NCI-H1092 treated with DMSO at 0.1 percent for 48 hours (cell line): ENCODE measurements at regions not wholly inside any gene's neighbourhood (a gene's known extent, or its start where the extent isn't known, plus 50 kb on each side); places are given as distances from the start of the nearest gene placed in this dataset.
"Not testable (repeated sequence)": the region's sequence is repeated elsewhere in the genome, so short reads cannot be mapped to it uniquely, and the experiment has no call there.

Experiments
- DNase-seq: peaks from one replicate; lab custom pipeline; 2025; lab: John Stamatoyannopoulos, UW

DNA sequence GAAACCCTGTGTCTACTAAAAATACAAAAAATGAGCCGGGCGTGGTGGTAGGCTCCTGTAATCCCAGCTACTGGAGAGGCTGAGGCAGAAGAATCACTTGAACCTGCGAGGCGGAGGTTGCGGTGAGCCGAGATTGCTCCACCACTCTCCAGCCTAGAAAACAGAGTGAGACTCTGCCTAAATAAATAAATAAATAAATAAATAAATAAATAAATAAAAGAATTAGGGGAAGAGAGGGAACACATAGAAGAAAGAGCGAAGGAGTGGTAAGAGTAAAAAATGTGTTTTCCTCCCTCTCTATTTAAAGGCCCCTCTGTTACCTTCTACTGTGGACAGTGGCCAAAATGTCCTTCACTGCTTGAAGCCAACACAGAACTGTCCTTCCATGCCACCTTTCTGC, 103.9 kb upstream of the SOX21 start:
- DNase-seq, result no peak

DNA sequence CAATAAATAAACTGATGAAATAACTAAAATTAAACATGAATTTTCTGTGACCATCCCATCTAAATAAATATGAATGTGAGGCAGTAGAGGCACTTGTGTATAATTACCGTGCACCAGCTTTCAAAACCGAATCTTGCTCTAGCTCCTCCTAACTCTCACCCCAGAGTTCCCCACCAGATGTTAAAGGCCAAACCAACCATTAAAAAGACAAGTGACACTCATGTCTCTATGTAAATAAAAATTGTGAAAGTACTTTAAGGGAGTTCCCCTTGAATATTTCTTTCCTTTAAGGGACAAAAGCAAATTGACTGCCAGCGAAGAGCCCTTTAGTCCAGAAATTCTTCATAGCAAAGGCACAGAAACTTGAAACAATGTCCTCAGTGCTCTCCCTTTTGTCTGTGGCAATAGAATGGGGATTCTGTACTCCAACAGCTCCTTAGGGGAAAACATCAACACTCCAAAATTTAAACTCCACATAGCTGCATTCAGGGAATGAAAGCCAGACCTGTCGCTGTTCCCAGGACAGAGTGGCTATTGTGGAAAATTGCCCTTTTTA, 101.7 kb upstream of the SOX21 start:
- DNase-seq, result no peak

DNA sequence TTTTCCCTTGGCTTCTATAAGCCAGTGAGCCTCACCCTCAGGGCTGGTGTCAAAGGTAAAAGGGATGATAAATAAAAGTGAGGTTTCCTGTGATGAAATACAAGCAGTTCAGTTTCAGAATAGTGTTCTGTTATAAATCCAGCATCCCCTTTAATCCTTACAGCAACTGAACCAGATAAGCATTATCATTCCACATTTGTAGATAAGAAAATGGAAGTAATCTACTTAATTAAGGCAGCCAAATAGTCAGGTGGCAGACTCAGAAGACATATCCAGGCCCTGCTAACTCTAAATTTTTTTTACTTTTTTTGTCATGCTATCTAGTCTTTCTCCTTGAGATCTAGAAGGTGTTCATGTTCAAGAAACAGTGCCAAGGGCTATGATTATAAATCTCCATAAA, 99.4 kb upstream of the SOX21 start:
- no peak for DNase-seq

DNA sequence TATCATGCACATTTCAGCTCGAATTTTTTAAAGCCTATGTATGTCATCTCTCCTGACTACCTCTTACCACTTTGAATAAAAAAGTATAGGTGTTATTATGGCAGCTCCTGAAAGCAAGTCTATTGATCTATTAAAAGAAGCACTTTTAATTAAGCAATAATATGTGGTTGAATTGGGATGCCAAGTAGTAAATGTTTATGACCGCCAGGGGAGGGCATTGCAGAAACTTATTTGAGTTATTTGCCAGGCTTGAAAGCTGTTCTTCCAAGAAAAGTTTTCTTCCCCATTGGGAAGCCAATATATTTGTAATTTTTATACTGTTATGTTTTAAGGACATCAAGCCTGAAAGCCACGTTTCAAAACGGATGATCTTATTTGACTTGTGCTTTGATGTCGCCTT, 88.1 kb upstream of the SOX21 start:
- DNase-seq, result no peak

DNA sequence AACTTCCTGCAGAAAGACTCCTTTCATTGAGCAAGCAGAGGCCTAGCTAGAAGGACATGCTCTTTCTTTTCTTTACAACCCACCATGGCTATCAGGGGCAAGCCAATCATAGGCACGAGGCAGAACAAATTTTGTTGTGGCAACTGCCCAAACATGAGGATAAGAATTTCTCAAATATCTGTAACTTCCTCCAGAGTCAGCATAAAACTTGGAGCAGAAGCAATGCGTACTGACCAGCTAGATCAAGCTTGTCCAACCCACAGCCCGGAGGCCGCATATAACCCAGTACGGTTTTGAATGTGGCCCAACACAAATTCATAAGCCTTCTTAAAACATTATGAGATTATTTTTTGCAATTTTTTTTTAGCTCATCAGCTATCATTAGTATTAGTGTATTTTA, 87.0 kb upstream of the SOX21 start:
- DNase-seq, result no peak

DNA sequence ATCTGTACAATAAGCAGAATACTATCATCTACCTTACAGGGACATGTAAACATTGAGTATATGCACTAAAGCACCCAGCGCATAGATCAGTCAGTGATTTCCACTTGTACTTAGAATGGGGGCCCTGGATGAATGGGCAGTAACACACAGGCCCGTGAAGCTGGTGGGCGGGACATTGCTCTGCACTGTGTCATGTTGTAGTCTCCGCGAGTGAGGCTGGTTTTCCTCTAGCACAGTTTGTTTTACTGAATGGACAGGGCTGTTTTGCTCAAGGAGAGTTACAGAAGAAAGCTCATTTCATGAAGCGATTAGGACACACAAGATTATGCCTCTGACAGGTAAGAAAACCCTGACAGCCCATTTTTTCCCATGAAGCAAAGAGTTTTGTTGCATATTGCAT, 86.4 kb upstream of the SOX21 start:
- DNase-seq, result no peak

DNA sequence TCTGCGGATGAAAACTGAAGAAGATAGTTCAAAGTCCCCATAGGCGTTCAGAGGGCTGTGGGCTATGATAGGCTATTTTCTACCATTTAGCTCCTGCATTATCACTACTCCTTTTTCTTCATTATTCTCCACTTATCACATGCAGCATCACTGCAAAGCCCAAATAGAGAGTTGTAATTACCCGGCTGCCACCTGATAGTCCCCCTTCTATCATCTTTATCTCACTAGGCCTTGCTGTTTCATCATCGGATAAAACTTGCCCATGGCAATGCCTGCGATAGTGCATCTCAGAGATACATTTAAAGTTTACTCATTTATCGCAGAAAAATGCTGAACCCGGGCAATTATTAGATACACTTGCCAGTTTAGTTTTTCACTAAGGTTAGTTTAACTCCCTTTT, 82.9 kb upstream of the SOX21 start:
- DNase-seq, result no peak

DNA sequence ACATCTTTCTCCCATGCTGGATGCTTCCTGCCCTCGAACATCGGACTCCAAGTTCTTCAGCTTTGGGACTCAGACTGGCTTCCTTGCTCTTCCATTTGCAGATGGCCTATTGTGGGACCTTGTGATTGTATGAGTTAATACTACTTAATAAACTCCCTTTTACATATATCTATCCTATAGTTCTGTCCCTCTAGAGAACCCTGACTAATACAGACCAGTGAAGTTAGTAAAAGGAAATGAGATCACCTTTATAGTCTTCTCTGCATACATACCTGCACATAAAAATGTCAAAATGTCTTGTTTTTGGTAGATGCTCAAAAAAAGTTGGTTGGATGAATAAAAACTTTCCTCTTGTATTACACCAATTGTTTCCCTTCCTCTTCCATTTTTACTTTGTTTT, 73.9 kb upstream of the SOX21 start:
- not testable (repeated sequence) for DNase-seq

DNA sequence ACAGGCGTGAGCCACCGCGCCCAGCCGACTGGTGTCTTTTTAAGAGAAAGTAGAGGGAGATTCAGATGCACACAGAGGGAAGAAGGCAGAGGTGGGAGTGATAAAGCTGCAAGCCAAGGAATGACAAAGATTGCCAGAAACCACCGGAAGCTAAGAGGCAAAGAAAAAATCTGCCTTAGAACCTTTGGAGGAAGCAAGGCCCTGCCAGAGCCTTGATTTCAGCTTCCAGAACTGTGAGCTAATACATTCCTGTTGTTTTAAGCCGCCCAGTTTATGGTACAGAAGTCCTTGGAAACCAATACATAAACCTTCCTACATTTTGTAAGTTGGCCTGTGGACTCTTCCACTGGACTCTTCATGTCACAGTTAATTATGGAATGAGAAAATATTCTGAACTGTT, 71.7 kb upstream of the SOX21 start:
- DNase-seq, result no peak

DNA sequence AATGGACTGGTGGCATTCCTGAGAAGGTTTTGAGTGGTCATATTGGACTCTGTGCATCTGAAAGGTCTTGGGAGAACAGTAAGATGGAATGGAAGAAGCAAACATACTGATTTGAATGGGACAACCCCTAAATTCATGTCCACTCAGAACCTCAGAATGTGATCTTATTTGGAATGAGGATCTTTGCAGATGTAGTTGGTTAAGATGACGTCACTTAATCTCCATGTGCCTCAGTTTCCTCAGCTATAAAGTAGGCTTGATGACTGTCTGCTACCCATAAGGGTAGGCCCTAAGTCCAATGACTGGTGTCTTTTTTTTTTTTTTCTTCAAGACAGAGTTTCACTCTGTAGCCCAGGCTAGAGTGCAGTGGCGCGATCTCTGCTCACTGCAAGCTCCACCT, 71.1 kb upstream of the SOX21 start:
- DNase-seq, result no peak

DNA sequence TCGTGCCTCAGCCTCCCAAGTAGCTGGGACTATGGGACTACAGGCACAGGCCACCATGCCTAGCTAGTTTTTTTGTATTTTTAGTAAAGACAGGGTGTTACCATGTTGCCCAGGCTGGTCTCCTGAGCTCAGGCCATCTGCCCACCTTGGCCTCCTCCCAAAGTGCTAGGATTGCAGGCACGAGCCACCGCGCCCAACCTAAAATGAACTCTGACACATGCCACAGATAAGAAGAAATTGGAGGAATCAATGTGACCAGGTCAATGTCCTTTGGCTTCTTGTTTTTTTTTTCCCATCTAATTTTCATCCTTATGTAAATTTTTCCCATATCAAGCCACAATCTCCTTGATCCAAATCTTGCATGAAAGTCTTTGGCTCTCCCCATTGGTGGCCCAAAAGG, 68.1 kb upstream of the SOX21 start:
- DNase-seq, result no peak

DNA sequence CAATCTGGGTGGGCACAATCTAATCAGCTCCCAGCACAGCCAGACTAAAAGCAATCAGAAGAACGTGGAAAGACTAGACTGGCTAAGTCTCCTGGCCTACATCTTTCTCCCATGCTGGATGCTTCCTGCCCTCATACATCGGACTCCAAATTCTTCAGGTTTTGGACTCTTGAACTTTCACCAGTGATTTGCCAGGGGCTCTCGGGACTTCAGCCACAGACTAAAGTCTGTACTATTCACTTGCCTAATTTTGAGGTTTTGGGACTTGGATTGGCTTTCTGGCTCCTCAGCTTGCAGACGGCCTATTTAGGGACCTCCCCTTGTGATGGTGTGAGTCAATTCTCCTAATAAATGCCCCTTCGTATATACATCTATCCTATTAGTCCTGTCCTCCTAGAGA, 66.6 kb upstream of the SOX21 start:
- no peak for DNase-seq

DNA sequence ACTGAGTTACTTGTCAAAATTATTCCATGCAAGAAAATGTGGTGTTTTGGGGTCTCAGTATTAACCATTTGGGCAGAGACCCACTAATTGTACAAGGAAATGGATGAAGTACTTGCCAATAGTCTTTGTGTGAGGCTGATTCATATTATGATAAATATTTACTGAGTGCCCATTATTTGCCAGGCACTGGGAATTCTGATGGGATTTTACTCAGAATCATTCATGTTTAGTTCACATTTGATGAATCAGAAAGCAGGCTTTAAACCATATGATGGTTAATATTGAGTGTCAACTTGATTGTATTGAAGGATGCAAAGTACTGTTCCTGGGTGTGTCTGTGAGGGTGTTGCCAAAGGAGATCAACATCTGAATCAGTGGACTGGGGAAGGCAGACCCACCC, 66.2 kb upstream of the SOX21 start:
- no peak for DNase-seq

DNA sequence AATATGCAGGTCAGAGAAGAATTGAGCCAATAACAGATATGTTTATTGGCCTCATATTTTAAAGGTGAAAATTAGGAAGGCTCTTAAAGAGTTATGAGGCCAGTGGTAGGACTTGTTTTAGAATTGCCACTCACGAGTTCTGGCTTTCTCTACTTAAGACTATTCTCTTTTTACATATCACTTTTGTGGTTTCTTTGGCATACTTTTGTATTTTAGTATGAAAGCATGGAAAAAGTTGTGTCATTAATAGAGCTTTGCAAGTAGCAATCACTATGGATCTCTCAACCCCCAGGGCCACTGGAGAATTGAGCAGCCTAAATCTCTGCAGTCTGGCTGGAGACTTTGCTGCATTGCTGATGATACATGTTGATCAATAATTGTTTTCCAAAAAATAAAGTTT, 64.6 kb upstream of the SOX21 start:
- DNase-seq, result no peak

DNA sequence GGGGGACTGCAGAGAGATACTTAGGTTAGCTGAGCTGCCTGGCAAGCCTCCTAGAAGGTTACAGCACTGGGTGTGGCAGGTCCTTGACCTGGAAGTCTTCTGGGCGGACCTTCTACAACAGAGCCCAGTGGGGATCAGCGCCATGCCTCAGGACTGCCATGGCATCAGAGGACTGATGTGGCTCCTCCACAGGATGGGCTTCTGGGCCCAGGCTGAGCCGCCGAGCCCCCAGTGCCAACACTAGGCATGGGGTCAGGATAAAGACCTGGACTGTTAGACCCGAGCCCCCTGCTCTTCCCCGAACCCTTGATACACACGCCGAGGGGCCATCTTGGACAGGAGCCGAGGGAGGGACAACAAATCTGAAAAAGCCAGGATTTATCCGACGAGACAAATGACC, 64.0 kb upstream of the SOX21 start:
- no peak for DNase-seq

DNA sequence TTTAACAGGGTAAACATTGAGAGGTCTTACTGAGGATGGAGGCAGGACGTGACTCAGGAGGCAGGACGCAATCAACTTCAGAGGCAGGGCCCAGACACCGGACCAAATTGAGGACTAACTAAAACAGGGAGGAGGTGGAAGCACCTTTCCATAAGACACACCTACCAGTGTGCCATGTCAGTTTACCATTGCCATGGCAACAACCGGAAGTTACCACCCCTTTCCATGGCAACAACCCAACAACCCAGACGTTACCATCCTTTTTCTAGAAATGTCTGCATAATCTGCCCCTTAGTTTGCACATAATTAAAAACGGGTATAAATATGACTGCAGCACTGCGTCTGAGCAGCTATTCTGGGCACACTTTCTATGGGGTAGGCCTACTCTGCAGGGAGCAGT, 53.5 kb upstream of the SOX21 start:
- DNase-seq, result no peak

DNA sequence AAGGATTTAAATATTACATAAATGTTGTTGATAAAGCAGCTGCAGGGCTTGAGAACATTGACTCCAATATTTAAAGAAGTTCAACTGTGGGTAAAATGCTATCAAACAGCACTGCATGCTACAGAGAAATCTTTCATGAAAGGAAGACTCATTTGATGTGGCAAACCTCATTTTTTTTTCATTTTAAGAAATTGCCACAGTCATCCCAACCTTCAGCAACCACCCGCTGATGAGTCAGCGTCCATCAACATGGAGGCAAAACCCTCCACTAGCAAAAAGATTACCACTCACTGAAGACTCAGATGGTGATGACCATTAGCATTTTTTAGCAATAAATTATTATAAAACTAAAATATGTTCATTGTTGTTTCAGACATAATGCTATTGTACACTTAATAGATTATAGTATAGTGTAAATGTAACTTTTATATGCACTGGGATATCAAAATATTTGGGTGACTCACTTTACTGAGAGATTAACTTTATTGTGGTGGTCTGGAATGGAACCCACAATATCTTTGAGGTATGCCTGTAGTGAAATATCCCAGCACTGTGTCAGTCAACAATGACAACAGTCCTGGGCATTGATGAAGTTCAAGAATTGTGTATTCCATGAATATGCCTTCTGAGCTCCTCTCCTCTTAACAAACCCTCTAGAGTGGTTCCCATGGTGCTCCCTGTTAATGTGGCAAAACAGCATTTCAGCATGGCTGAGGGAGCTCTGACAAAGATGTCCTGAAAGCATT, 52.4 kb upstream of the SOX21 start:
- DNase-seq, result no peak
